ENCODE measurements at regions not wholly inside any gene's neighbourhood (a gene's known extent, or its start where the extent isn't known, plus 50 kb on each side); places are given as distances from the start of the nearest gene placed in this dataset.
A peak's percentile ranks its signal among the peaks of the same experiment; 100 is the strongest.

DNA sequence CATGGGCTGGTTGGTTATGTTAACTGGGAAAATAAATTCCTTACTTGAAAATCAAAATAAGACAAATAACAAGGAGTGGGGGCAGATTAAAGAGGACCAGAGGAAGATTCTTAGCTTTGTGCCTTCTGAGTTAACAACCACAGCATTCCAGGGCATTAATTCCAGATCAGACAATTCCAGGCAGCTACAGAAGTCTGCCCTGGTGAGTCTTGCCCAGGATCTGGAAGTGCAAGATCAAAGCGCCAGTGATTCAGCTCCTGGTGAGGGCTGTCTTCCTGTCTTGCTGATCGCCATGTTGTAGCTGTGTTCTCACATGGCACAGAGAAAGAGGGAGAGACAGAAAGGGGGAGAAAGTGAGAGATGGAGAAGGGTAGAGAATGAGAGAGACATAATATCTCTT lies 65.6 kb downstream of the ANXA2R start:
- TF ChIP-seq, protein P1, sequence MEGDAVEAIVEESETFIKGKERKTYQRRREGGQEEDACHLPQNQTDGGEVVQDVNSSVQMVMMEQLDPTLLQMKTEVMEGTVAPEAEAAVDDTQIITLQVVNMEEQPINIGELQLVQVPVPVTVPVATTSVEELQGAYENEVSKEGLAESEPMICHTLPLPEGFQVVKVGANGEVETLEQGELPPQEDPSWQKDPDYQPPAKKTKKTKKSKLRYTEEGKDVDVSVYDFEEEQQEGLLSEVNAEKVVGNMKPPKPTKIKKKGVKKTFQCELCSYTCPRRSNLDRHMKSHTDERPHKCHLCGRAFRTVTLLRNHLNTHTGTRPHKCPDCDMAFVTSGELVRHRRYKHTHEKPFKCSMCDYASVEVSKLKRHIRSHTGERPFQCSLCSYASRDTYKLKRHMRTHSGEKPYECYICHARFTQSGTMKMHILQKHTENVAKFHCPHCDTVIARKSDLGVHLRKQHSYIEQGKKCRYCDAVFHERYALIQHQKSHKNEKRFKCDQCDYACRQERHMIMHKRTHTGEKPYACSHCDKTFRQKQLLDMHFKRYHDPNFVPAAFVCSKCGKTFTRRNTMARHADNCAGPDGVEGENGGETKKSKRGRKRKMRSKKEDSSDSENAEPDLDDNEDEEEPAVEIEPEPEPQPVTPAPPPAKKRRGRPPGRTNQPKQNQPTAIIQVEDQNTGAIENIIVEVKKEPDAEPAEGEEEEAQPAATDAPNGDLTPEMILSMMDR (IDR thresholded peaks at IDR 0.05; ENCODE audit: low read depth, low read length, missing control alignments) = no peak
- no peak overlapping the region for H3K4me3 ChIP-seq (ENCODE audit: low read depth, low read length)
- DNase-seq (ENCODE audit: low read depth) = peak; percentile 51
- in situ Hi-C loops (cut with HindIII; ENCODE audit: low sequenced_read_pairs) = no loop called here

DNA sequence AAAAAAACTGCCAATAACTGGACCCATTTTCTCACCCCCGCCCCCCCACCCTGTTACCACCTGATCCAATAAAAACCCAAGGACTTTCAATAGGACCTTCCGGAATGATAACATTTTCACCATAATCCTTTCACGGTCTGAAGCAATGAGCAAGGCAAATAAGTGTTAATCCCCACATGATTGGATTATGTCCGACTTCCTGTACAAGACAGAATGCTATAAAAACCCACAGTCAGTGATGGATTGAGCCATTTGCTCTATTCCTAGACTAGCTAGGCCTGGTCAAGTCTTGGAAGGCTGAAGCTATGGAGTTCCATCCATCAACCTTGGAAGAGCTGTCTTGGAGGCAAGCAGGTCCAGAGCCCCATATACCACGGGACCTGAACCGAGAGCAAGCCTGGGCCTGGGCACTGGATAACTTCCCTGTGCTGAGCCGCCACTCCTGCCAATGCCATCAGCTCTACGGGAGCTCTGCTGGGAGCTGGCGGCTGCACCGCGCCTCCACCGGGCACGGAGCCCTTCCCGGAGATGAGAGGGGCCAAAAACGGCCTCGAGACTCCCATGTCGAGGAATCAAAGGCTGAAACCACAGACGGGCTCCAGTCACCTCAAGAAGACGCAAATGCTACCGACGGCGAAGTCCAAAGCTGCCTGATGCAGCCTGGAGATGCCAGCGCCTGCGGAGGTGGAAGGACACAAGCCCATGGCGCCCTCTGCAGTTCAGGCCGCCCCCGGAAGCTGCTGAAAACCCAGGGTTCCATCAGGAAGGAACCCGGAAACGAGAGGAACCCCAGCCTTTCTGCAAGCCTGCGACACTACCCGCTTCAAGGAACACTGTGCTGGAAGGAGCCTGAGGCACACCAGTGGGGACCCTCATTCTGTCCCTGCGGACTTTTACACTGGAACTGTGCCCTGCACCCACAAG lies 69.2 kb downstream of the ANXA2R start:
- in situ Hi-C loops (cut with HindIII; ENCODE audit: low sequenced_read_pairs) = no loop called here
- no peak overlapping the region for H3K4me3 ChIP-seq (ENCODE audit: low read depth, low read length)
- DNase-seq (ENCODE audit: low read depth) = no peak
- TF ChIP-seq, protein P1 (IDR thresholded peaks at IDR 0.05; ENCODE audit: low read depth, low read length, missing control alignments) = no peak

DNA sequence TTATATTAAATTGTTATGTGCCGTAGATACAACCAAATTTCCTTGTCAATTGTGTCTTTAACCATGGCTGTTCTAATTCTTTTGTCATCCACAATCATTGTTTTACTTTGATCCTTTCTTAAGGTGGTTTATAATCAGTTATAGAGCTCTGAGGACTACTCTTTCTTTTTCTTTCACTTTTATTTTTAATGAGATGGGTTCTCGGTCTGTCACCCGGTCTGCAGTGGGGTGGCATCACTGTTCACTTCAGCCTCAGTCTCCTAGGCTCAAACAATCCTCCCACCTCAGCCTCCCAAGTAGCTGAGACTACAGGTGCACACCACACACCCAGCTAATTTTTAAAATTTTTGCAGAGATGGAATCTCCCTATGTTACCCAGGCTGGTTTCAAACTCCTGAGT lies 74.2 kb downstream of the ANXA2R start:
- no peak overlapping the region for H3K4me3 ChIP-seq (ENCODE audit: low read depth, low read length)
- TF ChIP-seq, protein P1 (IDR thresholded peaks at IDR 0.05; ENCODE audit: low read depth, low read length, missing control alignments) = no peak
- DNase-seq (ENCODE audit: low read depth) = no peak
- in situ Hi-C loops (cut with HindIII; ENCODE audit: low sequenced_read_pairs) = no loop called here

DNA sequence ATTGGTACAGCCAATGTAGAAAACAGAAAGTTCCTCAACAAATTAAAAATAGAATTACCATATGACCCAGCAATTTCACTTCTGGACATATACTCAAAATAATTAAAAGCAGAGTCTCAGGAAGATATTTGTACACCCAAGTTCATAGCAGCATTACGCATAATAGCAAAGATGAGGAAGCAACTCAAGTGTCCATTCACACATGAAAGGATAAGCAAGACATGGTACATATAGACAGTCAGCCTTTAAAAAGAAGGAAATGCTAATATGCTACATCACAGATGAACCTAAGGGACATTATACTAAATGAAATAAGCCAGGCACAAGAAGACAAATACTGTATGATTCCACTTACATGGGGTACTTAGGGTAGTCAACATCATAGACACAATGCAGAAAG lies 76.7 kb downstream of the ANXA2R start:
- DNase-seq (ENCODE audit: low read depth) = no peak
- in situ Hi-C loops (cut with HindIII; ENCODE audit: low sequenced_read_pairs) = no loop called here
- H3K4me3 ChIP-seq (ENCODE audit: low read depth, low read length) = no peak overlapping the region
- TF ChIP-seq, protein P1 (IDR thresholded peaks at IDR 0.05; ENCODE audit: low read depth, low read length, missing control alignments) = no peak

DNA sequence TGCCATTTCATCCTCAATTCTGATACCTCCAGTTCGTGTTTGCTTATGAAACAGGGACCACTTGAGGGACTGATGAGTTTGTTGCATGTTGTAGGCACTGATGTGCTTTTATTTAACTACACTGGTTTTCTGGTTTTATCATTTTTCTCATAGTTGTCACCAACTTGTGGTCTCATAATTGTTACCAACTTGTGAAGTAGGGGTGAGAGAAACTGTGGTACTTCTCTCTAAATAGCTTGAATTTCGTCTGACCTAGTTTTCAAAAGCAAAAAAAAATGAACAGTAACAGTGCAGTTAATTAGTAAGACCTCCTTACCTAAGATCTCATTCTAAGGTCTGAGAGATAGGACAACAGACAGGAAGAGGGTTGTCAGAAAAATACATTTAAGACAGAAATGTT lies 78.0 kb downstream of the ANXA2R start:
- DNase-seq (ENCODE audit: low read depth) = no peak
- H3K4me3 ChIP-seq (ENCODE audit: low read depth, low read length) = no peak overlapping the region
- in situ Hi-C loops (cut with HindIII; ENCODE audit: low sequenced_read_pairs) = no loop called here
- TF ChIP-seq, protein P1 (IDR thresholded peaks at IDR 0.05; ENCODE audit: low read depth, low read length, missing control alignments) = no peak

DNA sequence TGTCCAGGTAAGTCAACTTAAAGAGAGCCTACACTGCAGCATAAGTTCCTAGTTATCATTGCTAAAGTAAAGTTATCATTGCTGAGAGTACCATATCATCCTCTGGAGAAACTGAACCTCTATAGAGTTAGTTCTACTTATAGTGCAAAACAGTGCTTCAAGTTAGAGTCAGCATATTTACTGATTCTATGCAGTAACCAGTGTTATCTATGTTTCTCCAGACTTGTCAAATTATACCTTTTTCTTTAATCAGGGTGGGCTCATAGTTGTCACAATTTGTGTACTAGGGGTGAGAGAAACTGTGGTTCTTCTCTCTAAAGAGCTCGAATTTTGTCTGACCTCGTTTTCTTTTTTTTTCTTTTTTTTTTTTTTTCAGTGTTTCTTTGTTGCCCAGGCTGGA lies 79.6 kb downstream of the ANXA2R start:
- in situ Hi-C loops (cut with HindIII; ENCODE audit: low sequenced_read_pairs) = no loop called here
- H3K4me3 ChIP-seq (ENCODE audit: low read depth, low read length) = no peak overlapping the region
- DNase-seq (ENCODE audit: low read depth) = no peak
- TF ChIP-seq, protein P1 (IDR thresholded peaks at IDR 0.05; ENCODE audit: low read depth, low read length, missing control alignments) = no peak

All from astrocyte of the cerebellum (primary cell).